ENCODE measurements at regions not wholly inside any gene's neighbourhood (a gene's known extent, or its start where the extent isn't known, plus 50 kb on each side); places are given as distances from the start of the nearest gene placed in this dataset.

DNA sequence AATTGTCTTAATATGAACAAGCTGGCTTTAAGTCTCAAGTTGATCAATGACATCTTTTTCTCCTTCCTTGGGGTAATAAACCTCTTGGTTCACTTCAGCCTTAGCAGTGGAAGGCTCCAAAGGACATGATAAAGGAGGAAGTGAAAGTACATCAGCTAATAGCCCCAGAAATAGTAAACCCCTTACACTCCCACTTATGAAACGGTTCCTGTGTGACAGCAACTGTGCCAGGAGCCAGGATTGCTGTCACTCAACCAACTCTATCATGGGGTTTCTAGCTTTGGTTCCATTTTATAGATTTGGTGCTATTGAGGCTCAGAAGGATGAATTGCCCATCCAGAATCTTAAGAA is 216.7 kb downstream of the ABHD5 start (continued):
- TF ChIP-seq, protein P1, sequence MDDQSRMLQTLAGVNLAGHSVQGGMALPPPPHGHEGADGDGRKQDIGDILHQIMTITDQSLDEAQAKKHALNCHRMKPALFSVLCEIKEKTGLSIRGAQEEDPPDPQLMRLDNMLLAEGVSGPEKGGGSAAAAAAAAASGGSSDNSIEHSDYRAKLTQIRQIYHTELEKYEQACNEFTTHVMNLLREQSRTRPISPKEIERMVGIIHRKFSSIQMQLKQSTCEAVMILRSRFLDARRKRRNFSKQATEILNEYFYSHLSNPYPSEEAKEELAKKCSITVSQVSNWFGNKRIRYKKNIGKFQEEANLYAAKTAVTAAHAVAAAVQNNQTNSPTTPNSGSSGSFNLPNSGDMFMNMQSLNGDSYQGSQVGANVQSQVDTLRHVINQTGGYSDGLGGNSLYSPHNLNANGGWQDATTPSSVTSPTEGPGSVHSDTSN (IDR thresholded peaks at IDR 0.05; ENCODE audit: insufficient replicate concordance, low read depth, low read length): peak; percentile 87
- peak; percentile 59 for TF ChIP-seq SKIL (IDR thresholded peaks at IDR 0.05; ENCODE audit: low read depth, poor library complexity, severe bottlenecking)
- TF ChIP-seq ZNF217 (IDR thresholded peaks at IDR 0.05): peak; percentile 68
- TF ChIP-seq BMI1 (IDR thresholded peaks at IDR 0.05; ENCODE audit: borderline replicate concordance): peak; percentile 61; the same call in 1 of the 2 replicates
- no peak for TF ChIP-seq YBX1 (IDR thresholded peaks at IDR 0.05)
- TF ChIP-seq NRF1 (conservative IDR thresholded peaks at IDR 0.05; ENCODE audit: low read depth, low read length): no peak
- peak; percentile 64; the same call in 1 of the 2 replicates for TF ChIP-seq RCOR1 (conservative IDR thresholded peaks at IDR 0.05; ENCODE audit: low read depth, low read length)
- peak; percentile 81 for TF ChIP-seq BCL11A (IDR thresholded peaks at IDR 0.05; ENCODE audit: low read depth, low read length)
- peak; percentile 87 for TF ChIP-seq IKZF1 (conservative IDR thresholded peaks at IDR 0.05)
- TF ChIP-seq, protein P2, sequence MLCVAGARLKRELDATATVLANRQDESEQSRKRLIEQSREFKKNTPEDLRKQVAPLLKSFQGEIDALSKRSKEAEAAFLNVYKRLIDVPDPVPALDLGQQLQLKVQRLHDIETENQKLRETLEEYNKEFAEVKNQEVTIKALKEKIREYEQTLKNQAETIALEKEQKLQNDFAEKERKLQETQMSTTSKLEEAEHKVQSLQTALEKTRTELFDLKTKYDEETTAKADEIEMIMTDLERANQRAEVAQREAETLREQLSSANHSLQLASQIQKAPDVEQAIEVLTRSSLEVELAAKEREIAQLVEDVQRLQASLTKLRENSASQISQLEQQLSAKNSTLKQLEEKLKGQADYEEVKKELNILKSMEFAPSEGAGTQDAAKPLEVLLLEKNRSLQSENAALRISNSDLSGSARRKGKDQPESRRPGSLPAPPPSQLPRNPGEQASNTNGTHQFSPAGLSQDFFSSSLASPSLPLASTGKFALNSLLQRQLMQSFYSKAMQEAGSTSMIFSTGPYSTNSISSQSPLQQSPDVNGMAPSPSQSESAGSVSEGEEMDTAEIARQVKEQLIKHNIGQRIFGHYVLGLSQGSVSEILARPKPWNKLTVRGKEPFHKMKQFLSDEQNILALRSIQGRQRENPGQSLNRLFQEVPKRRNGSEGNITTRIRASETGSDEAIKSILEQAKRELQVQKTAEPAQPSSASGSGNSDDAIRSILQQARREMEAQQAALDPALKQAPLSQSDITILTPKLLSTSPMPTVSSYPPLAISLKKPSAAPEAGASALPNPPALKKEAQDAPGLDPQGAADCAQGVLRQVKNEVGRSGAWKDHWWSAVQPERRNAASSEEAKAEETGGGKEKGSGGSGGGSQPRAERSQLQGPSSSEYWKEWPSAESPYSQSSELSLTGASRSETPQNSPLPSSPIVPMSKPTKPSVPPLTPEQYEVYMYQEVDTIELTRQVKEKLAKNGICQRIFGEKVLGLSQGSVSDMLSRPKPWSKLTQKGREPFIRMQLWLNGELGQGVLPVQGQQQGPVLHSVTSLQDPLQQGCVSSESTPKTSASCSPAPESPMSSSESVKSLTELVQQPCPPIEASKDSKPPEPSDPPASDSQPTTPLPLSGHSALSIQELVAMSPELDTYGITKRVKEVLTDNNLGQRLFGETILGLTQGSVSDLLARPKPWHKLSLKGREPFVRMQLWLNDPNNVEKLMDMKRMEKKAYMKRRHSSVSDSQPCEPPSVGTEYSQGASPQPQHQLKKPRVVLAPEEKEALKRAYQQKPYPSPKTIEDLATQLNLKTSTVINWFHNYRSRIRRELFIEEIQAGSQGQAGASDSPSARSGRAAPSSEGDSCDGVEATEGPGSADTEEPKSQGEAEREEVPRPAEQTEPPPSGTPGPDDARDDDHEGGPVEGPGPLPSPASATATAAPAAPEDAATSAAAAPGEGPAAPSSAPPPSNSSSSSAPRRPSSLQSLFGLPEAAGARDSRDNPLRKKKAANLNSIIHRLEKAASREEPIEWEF (IDR thresholded peaks at IDR 0.05; ENCODE audit: insufficient replicate concordance, low read depth, low read length): peak; percentile 76
- peak; percentile 90 to 91 for TF ChIP-seq IKZF2 (IDR thresholded peaks at IDR 0.05)
- TF ChIP-seq MTA2 (IDR thresholded peaks at IDR 0.05; ENCODE audit: low read depth): peak; percentile 88
- TF ChIP-seq GATAD2B (conservative IDR thresholded peaks at IDR 0.05; ENCODE audit: low read depth): 0 out of 2 replicates have a peak, but pooled peaks have one; percentile 42
- no peak for TF ChIP-seq BCLAF1 (IDR thresholded peaks at IDR 0.05)
- peak; percentile 92 for TF ChIP-seq MEF2B (IDR thresholded peaks at IDR 0.05; ENCODE audit: partially characterized antibody, poor library complexity, severe bottlenecking)
- TF ChIP-seq, protein P3, sequence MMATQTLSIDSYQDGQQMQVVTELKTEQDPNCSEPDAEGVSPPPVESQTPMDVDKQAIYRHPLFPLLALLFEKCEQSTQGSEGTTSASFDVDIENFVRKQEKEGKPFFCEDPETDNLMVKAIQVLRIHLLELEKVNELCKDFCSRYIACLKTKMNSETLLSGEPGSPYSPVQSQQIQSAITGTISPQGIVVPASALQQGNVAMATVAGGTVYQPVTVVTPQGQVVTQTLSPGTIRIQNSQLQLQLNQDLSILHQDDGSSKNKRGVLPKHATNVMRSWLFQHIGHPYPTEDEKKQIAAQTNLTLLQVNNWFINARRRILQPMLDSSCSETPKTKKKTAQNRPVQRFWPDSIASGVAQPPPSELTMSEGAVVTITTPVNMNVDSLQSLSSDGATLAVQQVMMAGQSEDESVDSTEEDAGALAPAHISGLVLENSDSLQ (IDR thresholded peaks at IDR 0.05): peak; percentile 96
- peak; percentile 20; the same call in 1 of the 2 replicates for TF ChIP-seq RAD51 (IDR thresholded peaks at IDR 0.05)
- no peak for TF ChIP-seq YY1 (IDR thresholded peaks at IDR 0.05; ENCODE audit: low read depth, low read length)
- no peak for TF ChIP-seq BRCA1 (IDR thresholded peaks at IDR 0.05; ENCODE audit: low read depth, low read length)
